H1 (cell line): ENCODE measurements at regions not wholly inside any gene's neighbourhood (a gene's known extent, or its start where the extent isn't known, plus 50 kb on each side); places are given as distances from the start of the nearest gene placed in this dataset.
"Not testable (repeated sequence)": the region's sequence is repeated elsewhere in the genome, so short reads cannot be mapped to it uniquely, and the experiment has no call there.

Experiments used
- CREB1 ChIP-seq: IDR thresholded peaks from 2 replicates; pipeline ENCODE4 v1.6.1; 2012; ENCODE audit warnings: inconsistent platforms
- CTCF ChIP-seq, 3 experiments: IDR thresholded peaks; 1 replicate in 2 of 3; 2 replicates in 1 of 3; pipeline versions ENCODE4 v1.5.1 to v1.6.1; 2011; ENCODE audit warnings: low read length in 3 of 3, mild to moderate bottlenecking in 3 of 3, inconsistent platforms in 2 of 3, low read depth in 1 of 3, moderate library complexity in 1 of 3; ENCODE audit not compliant: insufficient read depth in 1 of 3; ENCODE audit errors: control extremely low read depth in 1 of 3
- EP300 ChIP-seq, 2 experiments: IDR thresholded peaks; 1 replicate in 1 of 2; 2 replicates in 1 of 2; pipeline ENCODE4 v1.6.1; 2011 to 2012; ENCODE audit warnings: low read depth in 2 of 2, low read length in 2 of 2, mild to moderate bottlenecking in 2 of 2, borderline replicate concordance in 1 of 2, inconsistent platforms in 1 of 2, moderate library complexity in 1 of 2
- JUN ChIP-seq: IDR thresholded peaks from 2 replicates; pipeline ENCODE4 v1.6.1; 2011; ENCODE audit warnings: low read depth, mild to moderate bottlenecking, improper control_type of control experiment, low read length
- JUND ChIP-seq: IDR thresholded peaks from 2 replicates; pipeline ENCODE4 v1.6.1; 2011; ENCODE audit warnings: mild to moderate bottlenecking, improper control_type of control experiment, low read length
- POLR2A ChIP-seq, 2 experiments: IDR thresholded peaks; 1 replicate in 1 of 2; 2 replicates in 1 of 2; pipeline ENCODE4 v1.6.1; 2011; ENCODE audit warnings: low read depth in 2 of 2, low read length in 2 of 2, mild to moderate bottlenecking in 2 of 2; ENCODE audit errors: control extremely low read depth in 1 of 2
- SRF ChIP-seq: IDR thresholded peaks from 2 replicates; pipeline ENCODE4 v1.6.1; 2011; ENCODE audit warnings: mild to moderate bottlenecking, low read depth, low read length, moderate library complexity
- TEAD4 ChIP-seq: IDR thresholded peaks from 2 replicates; pipeline ENCODE4 v1.6.1; 2012; ENCODE audit warnings: low read depth, low read length, inconsistent platforms, mixed read lengths
- YY1 ChIP-seq: IDR thresholded peaks from 2 replicates; pipeline ENCODE4 v1.6.1; 2011; ENCODE audit warnings: low read depth, mild to moderate bottlenecking, low read length
- ZNF274 ChIP-seq: IDR thresholded peaks from 2 replicates; pipeline ENCODE4 v1.7.0; 2012; ENCODE audit warnings: low read length, borderline replicate concordance; ENCODE audit errors: extremely low read depth

- not testable (repeated sequence) for TF ChIP-seq YY1; CTCF (IDR thresholded peaks at IDR 0.05; ENCODE audit: control extremely low read depth in 1 of 3, insufficient read depth in 1 of 3, low read depth in 1 of 3, low read length in 3 of 3); JUND; TEAD4; EP300 (IDR thresholded peaks at IDR 0.05; ENCODE audit: borderline replicate concordance in 1 of 2, low read depth in 2 of 2, low read length in 2 of 2); JUN; SRF; ZNF274; POLR2A (IDR thresholded peaks at IDR 0.05; ENCODE audit: control extremely low read depth in 1 of 2, low read depth in 2 of 2, low read length in 2 of 2); CREB1
These were observed 152.9 kb upstream of the NBPF11 start for GRCh38 chr1:148304935-148305334.
